ENCODE measurements at regions not wholly inside any gene's neighbourhood (a gene's known extent, or its start where the extent isn't known, plus 50 kb on each side); places are given as distances from the start of the nearest gene placed in this dataset.

- TF ChIP-seq CTCF (IDR thresholded peaks at IDR 0.05) (no peak), POLR2A (IDR thresholded peaks at IDR 0.05) (no peak)
Observed at GRCh38 chr17:17405673-17406072, 71.1 kb upstream of the MED9 start.
